GM12878 (cell line): ENCODE measurements at regions not wholly inside any gene's neighbourhood (a gene's known extent, or its start where the extent isn't known, plus 50 kb on each side); places are given as distances from the start of the nearest gene placed in this dataset.

ENCODE experiments used
- BCL11A ChIP-seq: IDR thresholded peaks from 2 replicates; pipeline ENCODE4 v1.6.1; 2011; ENCODE audit warnings: low read depth, low read length
- CHD4 ChIP-seq: fragments of 200-600 bp; sonication (generic); IDR thresholded peaks from 2 replicates; pipeline ENCODE4 v1.6.1; 2016; ENCODE audit warnings: mild to moderate bottlenecking
- CREB1 ChIP-seq: IDR thresholded peaks from 2 replicates; pipeline ENCODE4 v1.6.1; 2012; ENCODE audit warnings: low read depth, mild to moderate bottlenecking, inconsistent platforms
- EED ChIP-seq: sonication (generic); IDR thresholded peaks from 2 replicates; pipeline ENCODE4 v1.6.1; 2016; ENCODE audit warnings: antibody characterized with exemption, low read depth
- GATAD2B ChIP-seq: fragments of 450-650 bp; conservative IDR thresholded peaks from 2 replicates; pipeline ENCODE4 v1.6.1; 2017; ENCODE audit warnings: low read depth, mild to moderate bottlenecking, moderate library complexity
- HDGF ChIP-seq: fragments of 450-650 bp; IDR thresholded peaks from 2 replicates; pipeline ENCODE4 v1.6.1; 2016; ENCODE audit warnings: antibody characterized with exemption
- JUNB ChIP-seq: IDR thresholded peaks from 2 replicates; pipeline ENCODE4 v1.6.1; 2016; ENCODE audit warnings: antibody characterized with exemption, mild to moderate bottlenecking
- JUND ChIP-seq: IDR thresholded peaks from 2 replicates; pipeline ENCODE4 v1.6.1; 2012; ENCODE audit warnings: low read depth, mild to moderate bottlenecking, low read length, improper control_type of control experiment, moderate library complexity
- LARP7 ChIP-seq: fragments of 450-650 bp; IDR thresholded peaks from 2 replicates; pipeline ENCODE4 v1.6.1; 2017; ENCODE audit warnings: mild to moderate bottlenecking
- MEF2B ChIP-seq: fragments of 450-650 bp; IDR thresholded peaks from 2 replicates; pipeline ENCODE4 v1.6.1; 2018; ENCODE audit warnings: mild to moderate bottlenecking, moderate library complexity; ENCODE audit not compliant: partially characterized antibody, poor library complexity, severe bottlenecking
- MYB ChIP-seq: fragments of 150-350 bp; IDR thresholded peaks from 2 replicates; pipeline ENCODE4 v1.6.1; 2014; ENCODE audit warnings: mild to moderate bottlenecking, low read depth, low read length, borderline replicate concordance
- NFIC ChIP-seq: IDR thresholded peaks from 2 replicates; pipeline ENCODE4 v1.6.1; 2012; ENCODE audit warnings: low read depth, mild to moderate bottlenecking, inconsistent platforms, low read length, moderate library complexity
- NR2F1 ChIP-seq: fragments of 450-650 bp; conservative IDR thresholded peaks from 2 replicates; pipeline ENCODE4 v1.6.1; 2017; ENCODE audit warnings: mild to moderate bottlenecking
- NRF1 ChIP-seq: conservative IDR thresholded peaks from 2 replicates; pipeline ENCODE4 v1.6.1; 2011; ENCODE audit warnings: mild to moderate bottlenecking, low read depth, low read length, improper control_type of control experiment
- POLR2A ChIP-seq: IDR thresholded peaks from 2 replicates; pipeline ENCODE4 v1.6.1; 2011; ENCODE audit warnings: low read depth, mild to moderate bottlenecking, low read length
- POLR2AphosphoS2 ChIP-seq: IDR thresholded peaks from 2 replicates; pipeline ENCODE4 v1.6.1; 2011; ENCODE audit warnings: low read depth, mild to moderate bottlenecking, low read length, improper control_type of control experiment, moderate library complexity
- POU2F2 ChIP-seq: IDR thresholded peaks from 3 replicates; pipeline ENCODE4 v1.6.1; 2011; ENCODE audit warnings: low read depth, mild to moderate bottlenecking, low read length, borderline replicate concordance
- RAD51 ChIP-seq: fragments of 450-650 bp; IDR thresholded peaks from 2 replicates; pipeline ENCODE4 v1.6.1; 2016; ENCODE audit warnings: moderate library complexity, mild to moderate bottlenecking, inconsistent platforms
- RBBP5 ChIP-seq: fragments of 200-600 bp; sonication (generic); conservative IDR thresholded peaks from 2 replicates; pipeline ENCODE4 v1.6.1; 2016
- SPI1 ChIP-seq: IDR thresholded peaks from 2 replicates; pipeline ENCODE4 v1.6.1; 2011; ENCODE audit warnings: low read depth, mild to moderate bottlenecking, low read length, moderate library complexity, borderline replicate concordance; ENCODE audit not compliant: insufficient read depth
- WRNIP1 ChIP-seq: IDR thresholded peaks from 2 replicates; pipeline ENCODE4 v1.6.1; 2011; ENCODE audit warnings: low read depth, low read length, improper control_type of control experiment, borderline replicate concordance
- YY1 ChIP-seq: IDR thresholded peaks from 2 replicates; pipeline ENCODE4 v1.6.1; 2011; ENCODE audit warnings: low read depth, mild to moderate bottlenecking, low read length
- ZBED1 ChIP-seq: IDR thresholded peaks from 2 replicates; pipeline ENCODE4 v1.6.1; 2016; ENCODE audit warnings: borderline replicate concordance
- ZNF384 ChIP-seq: IDR thresholded peaks from 2 replicates; pipeline ENCODE4 v1.6.1; 2012; ENCODE audit warnings: low read depth, mild to moderate bottlenecking, low read length, improper control_type of control experiment, borderline replicate concordance
- TF ChIP-seq, protein P1 (sequence below): fragments of 450-650 bp; IDR thresholded peaks from 2 replicates; pipeline ENCODE4 v1.6.1; 2018; ENCODE audit warnings: borderline replicate concordance, mild to moderate bottlenecking; ENCODE audit not compliant: partially characterized antibody
- TF ChIP-seq, protein P2 (sequence below): fragments of 450-650 bp; formaldehyde crosslinking; IDR thresholded peaks from 2 replicates; pipeline ENCODE4 v1.5.0; 2022; ENCODE audit warnings: mild to moderate bottlenecking, missing genetic modification characterization
- TF ChIP-seq, protein P3 (sequence below): IDR thresholded peaks from 2 replicates; pipeline ENCODE4 v1.6.1; 2012; ENCODE audit warnings: low read depth, low read length, improper control_type of control experiment

DNA sequence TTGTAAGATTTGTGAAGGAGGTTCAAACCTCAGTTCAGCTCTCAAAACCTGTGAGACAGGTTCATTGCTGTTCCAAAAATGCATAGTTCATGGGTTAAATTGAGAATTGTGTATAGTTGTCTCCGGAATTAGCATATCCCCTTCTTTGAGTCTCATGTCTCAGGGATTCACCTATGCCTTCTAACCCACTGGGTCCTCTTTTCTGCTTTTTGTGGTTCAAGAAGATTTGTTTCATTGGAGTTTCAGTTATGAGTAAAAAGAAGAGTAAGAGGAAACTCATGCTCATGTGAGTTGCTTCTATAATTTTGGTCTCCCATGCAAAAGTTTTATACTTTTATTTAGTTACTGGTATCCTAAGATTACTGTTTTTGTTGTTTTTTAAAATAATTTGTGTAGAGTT is 1219.8 kb upstream of the ZEB2 start (continued):
- TF ChIP-seq NRF1 = no peak
- no peak for TF ChIP-seq ZNF384
- TF ChIP-seq, protein P1, sequence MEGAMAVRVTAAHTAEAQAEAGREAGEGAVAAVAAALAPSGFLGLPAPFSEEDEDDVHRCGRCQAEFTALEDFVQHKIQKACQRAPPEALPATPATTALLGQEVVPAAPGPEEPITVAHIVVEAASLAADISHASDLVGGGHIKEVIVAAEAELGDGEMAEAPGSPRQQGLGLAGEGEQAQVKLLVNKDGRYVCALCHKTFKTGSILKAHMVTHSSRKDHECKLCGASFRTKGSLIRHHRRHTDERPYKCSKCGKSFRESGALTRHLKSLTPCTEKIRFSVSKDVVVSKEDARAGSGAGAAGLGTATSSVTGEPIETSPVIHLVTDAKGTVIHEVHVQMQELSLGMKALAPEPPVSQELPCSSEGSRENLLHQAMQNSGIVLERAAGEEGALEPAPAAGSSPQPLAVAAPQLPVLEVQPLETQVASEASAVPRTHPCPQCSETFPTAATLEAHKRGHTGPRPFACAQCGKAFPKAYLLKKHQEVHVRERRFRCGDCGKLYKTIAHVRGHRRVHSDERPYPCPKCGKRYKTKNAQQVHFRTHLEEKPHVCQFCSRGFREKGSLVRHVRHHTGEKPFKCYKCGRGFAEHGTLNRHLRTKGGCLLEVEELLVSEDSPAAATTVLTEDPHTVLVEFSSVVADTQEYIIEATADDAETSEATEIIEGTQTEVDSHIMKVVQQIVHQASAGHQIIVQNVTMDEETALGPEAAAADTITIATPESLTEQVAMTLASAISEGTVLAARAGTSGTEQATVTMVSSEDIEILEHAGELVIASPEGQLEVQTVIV = no peak
- no peak for TF ChIP-seq POLR2AphosphoS2
- TF ChIP-seq BCL11A = no peak
- TF ChIP-seq CHD4 = no peak
- TF ChIP-seq ZBED1 = no peak
- TF ChIP-seq HDGF = no peak
- peak; percentile 61 for TF ChIP-seq JUNB
- no peak for TF ChIP-seq JUND
- TF ChIP-seq POLR2A = no peak
- TF ChIP-seq RAD51 = no peak
- no peak for TF ChIP-seq EED
- no peak for TF ChIP-seq MYB
- TF ChIP-seq, protein P2, sequence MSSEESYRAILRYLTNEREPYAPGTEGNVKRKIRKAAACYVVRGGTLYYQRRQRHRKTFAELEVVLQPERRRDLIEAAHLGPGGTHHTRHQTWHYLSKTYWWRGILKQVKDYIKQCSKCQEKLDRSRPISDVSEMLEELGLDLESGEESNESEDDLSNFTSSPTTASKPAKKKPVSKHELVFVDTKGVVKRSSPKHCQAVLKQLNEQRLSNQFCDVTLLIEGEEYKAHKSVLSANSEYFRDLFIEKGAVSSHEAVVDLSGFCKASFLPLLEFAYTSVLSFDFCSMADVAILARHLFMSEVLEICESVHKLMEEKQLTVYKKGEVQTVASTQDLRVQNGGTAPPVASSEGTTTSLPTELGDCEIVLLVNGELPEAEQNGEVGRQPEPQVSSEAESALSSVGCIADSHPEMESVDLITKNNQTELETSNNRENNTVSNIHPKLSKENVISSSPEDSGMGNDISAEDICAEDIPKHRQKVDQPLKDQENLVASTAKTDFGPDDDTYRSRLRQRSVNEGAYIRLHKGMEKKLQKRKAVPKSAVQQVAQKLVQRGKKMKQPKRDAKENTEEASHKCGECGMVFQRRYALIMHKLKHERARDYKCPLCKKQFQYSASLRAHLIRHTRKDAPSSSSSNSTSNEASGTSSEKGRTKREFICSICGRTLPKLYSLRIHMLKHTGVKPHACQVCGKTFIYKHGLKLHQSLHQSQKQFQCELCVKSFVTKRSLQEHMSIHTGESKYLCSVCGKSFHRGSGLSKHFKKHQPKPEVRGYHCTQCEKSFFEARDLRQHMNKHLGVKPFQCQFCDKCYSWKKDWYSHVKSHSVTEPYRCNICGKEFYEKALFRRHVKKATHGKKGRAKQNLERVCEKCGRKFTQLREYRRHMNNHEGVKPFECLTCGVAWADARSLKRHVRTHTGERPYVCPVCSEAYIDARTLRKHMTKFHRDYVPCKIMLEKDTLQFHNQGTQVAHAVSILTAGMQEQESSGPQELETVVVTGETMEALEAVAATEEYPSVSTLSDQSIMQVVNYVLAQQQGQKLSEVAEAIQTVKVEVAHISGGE = no peak
- TF ChIP-seq MEF2B = no peak
- TF ChIP-seq RBBP5 = no peak
- no peak for TF ChIP-seq YY1
- no peak for TF ChIP-seq NR2F1
- TF ChIP-seq GATAD2B = no peak
- no peak for TF ChIP-seq CREB1
- TF ChIP-seq WRNIP1 = no peak
- no peak for TF ChIP-seq SPI1
- peak; percentile 72 for TF ChIP-seq NFIC
- no peak for TF ChIP-seq LARP7
- TF ChIP-seq, protein P3, sequence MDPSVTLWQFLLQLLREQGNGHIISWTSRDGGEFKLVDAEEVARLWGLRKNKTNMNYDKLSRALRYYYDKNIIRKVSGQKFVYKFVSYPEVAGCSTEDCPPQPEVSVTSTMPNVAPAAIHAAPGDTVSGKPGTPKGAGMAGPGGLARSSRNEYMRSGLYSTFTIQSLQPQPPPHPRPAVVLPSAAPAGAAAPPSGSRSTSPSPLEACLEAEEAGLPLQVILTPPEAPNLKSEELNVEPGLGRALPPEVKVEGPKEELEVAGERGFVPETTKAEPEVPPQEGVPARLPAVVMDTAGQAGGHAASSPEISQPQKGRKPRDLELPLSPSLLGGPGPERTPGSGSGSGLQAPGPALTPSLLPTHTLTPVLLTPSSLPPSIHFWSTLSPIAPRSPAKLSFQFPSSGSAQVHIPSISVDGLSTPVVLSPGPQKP = no peak
- TF ChIP-seq POU2F2 = no peak
- TF ChIP-seq, all 136 proteins: peak for 7
